OCI-LY3 (cell line): ENCODE measurements at regions not wholly inside any gene's neighbourhood (a gene's known extent, or its start where the extent isn't known, plus 50 kb on each side); places are given as distances from the start of the nearest gene placed in this dataset.

Experiments used
- H2AFZ ChIP-seq: fragments of 200-600, 300-600 bp; shearing (Covaris generic); 2 replicates; pipeline ENCODE4 v1.6.0; 2014; ENCODE audit warnings: antibody characterized with exemption, low read depth, low read length
- H3K27ac ChIP-seq: fragments of 200-600, 300-600 bp; sonication (generic); 2 replicates; pipeline ENCODE4 v1.5.1; 2014; ENCODE audit warnings: mild to moderate bottlenecking, low read length, moderate library complexity, mixed read lengths
- H3K27me3 ChIP-seq: fragments of 200-600, 300-600 bp; sonication (generic); 2 replicates; pipeline ENCODE4 v1.6.1; 2014; ENCODE audit warnings: low read depth, low read length, mixed read lengths
- H3K36me3 ChIP-seq: fragments of 200-600, 300-600 bp; sonication (generic); replicated peaks from 2 replicates; pipeline ENCODE3; 2014; ENCODE audit warnings: low read depth, low read length, mixed read lengths
- H3K4me1 ChIP-seq: fragments of 300-600, 200-600 bp; sonication (generic); 2 replicates; pipeline ENCODE4 v1.6.1; 2014; ENCODE audit warnings: low read length, mixed read lengths
- H3K4me2 ChIP-seq: fragments of 200-600, 300-600 bp; sonication (generic); 2 replicates; pipeline ENCODE4 v1.6.1; 2014; ENCODE audit warnings: low read length, mixed read lengths
- H3K4me3 ChIP-seq: fragments of 300-600, 200-600 bp; sonication (generic); 2 replicates; pipeline ENCODE4 v1.5.1; 2014; ENCODE audit warnings: antibody characterized with exemption, mild to moderate bottlenecking, low read length, moderate library complexity
- H3K79me2 ChIP-seq: fragments of 300-600, 200-600 bp; shearing (Covaris generic); 2 replicates; pipeline ENCODE4 v1.6.1; 2014; ENCODE audit warnings: mild to moderate bottlenecking, low read length, mixed read lengths
- H3K9ac ChIP-seq: fragments of 300-600, 200-600 bp; shearing (Covaris generic); 2 replicates; pipeline ENCODE4 v1.6.0; 2014; ENCODE audit warnings: mild to moderate bottlenecking, low read length, moderate library complexity
- H3K9me3 ChIP-seq: fragments of 200-600, 300-600 bp; shearing (Covaris generic); 2 replicates; pipeline ENCODE4 v1.6.1; 2014; ENCODE audit warnings: low read length, mixed read lengths; ENCODE audit not compliant: insufficient read depth
- H4K20me1 ChIP-seq: fragments of 200-600, 300-600 bp; sonication (generic); 2 replicates; pipeline ENCODE4 v1.6.1; 2016; ENCODE audit warnings: low read length, mixed read lengths; ENCODE audit not compliant: insufficient read depth
- EZH2phosphoT487 ChIP-seq: fragments of 200-600 bp; shearing (Covaris generic); IDR thresholded peaks from 2 replicates; pipeline ENCODE4 v1.6.1; 2018; ENCODE audit warnings: antibody characterized with exemption, mixed run types, low read depth
- TF ChIP-seq, protein P1 (sequence below): fragments of 200-600, 300-600 bp; sonication (generic); IDR thresholded peaks from 2 replicates; pipeline ENCODE4 v1.5.1; 2014; ENCODE audit warnings: antibody characterized with exemption, low read length, low read depth

GRCh38 chr4:111274060-111274459 lies 651.2 kb upstream of the PITX2 start:
- Histone ChIP-seq H3K4me1 (peaks cover 15% of the 10 kb centered on the region), H3K27ac (no peak overlapping the region), H3K9ac (no peak overlapping the region), H2AFZ (no peak overlapping the region), H3K4me3 (no peak overlapping the region), H4K20me1 (no peaks in the 10 kb centered on the region), H3K9me3 (no peaks in the 10 kb centered on the region), H3K27me3 (no peaks in the 10 kb centered on the region), H3K4me2 (no peak overlapping the region), H3K36me3 (no peaks in the 10 kb centered on the region), H3K79me2 (no peaks in the 10 kb centered on the region)
- no peak for TF ChIP-seq EZH2phosphoT487
- TF ChIP-seq, protein P1, sequence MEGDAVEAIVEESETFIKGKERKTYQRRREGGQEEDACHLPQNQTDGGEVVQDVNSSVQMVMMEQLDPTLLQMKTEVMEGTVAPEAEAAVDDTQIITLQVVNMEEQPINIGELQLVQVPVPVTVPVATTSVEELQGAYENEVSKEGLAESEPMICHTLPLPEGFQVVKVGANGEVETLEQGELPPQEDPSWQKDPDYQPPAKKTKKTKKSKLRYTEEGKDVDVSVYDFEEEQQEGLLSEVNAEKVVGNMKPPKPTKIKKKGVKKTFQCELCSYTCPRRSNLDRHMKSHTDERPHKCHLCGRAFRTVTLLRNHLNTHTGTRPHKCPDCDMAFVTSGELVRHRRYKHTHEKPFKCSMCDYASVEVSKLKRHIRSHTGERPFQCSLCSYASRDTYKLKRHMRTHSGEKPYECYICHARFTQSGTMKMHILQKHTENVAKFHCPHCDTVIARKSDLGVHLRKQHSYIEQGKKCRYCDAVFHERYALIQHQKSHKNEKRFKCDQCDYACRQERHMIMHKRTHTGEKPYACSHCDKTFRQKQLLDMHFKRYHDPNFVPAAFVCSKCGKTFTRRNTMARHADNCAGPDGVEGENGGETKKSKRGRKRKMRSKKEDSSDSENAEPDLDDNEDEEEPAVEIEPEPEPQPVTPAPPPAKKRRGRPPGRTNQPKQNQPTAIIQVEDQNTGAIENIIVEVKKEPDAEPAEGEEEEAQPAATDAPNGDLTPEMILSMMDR = no peak

DNA sequence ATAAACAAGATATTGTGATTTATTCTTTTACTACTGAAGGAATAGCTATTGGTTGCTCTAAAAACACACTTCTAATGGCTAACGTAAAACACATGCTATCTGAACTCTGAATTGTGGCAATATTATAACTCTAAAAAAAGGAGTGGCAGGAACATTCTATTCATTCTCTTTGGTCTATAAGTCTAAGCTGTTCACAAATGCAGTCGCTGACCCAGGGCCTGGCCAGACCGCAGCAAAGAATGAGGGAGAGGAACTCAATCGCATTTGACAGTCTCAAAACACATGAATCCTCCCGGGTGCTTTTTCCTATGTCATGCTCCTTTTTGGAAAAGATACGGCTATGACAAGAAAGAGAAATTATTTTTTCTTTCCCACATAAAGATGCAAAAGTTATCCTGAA lies 651.6 kb upstream of the PITX2 start:
- H3K4me3 ChIP-seq = no peak overlapping the region
- no peak overlapping the region for H3K9ac ChIP-seq
- no peak overlapping the region for H2AFZ ChIP-seq
- H4K20me1 ChIP-seq = no peaks in the 10 kb centered on the region
- H3K4me1 ChIP-seq = peaks cover 10% of the 10 kb centered on the region
- H3K36me3 ChIP-seq = no peaks in the 10 kb centered on the region
- no peak overlapping the region for H3K27ac ChIP-seq
- no peak overlapping the region for H3K4me2 ChIP-seq
- no peak for TF ChIP-seq EZH2phosphoT487
- TF ChIP-seq, protein P1 = no peak
- H3K79me2 ChIP-seq = no peaks in the 10 kb centered on the region
- H3K9me3 ChIP-seq = no peaks in the 10 kb centered on the region
- H3K27me3 ChIP-seq = no peaks in the 10 kb centered on the region

- Histone ChIP-seq H3K27me3 (no peaks in the 10 kb centered on the region), H2AFZ (no peak overlapping the region), H3K4me3 (no peak overlapping the region), H3K36me3 (no peaks in the 10 kb centered on the region), H3K79me2 (no peaks in the 10 kb centered on the region), H4K20me1 (no peaks in the 10 kb centered on the region), H3K9me3 (no peaks in the 10 kb centered on the region), H3K4me2 (no peak overlapping the region), H3K4me1 (peaks cover 7% of the 10 kb centered on the region; the same call in 1 of the 2 replicates), H3K27ac (no peak overlapping the region), H3K9ac (no peak overlapping the region)
- no peak for TF ChIP-seq EZH2phosphoT487
- TF ChIP-seq, protein P1 = no peak
Observed at GRCh38 chr4:111281219-111281618, 658.3 kb upstream of the PITX2 start.

DNA sequence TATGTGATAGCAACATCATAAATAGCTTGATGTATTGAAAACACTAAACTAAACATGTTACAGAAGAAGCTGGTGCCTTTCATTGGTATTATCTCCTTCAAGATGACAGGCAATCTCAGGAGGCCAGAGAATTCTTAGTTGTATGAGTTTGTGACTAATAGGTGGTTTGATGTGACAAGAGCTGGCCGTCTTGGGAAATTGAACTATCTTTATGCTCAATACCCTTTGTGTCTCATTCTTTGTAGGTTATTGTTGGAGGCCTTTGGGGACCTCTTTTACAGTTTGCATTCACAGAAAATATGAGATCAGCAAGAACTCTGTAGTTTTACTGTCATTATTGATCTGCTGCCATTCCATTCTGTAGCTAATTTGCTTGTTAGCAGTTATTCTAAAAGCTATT lies 659.2 kb upstream of the PITX2 start:
- TF ChIP-seq EZH2phosphoT487 = no peak
- TF ChIP-seq, protein P1 = no peak
- no peak overlapping the region for H2AFZ ChIP-seq
- H3K27me3 ChIP-seq = no peaks in the 10 kb centered on the region
- no peaks in the 10 kb centered on the region for H3K79me2 ChIP-seq
- no peak overlapping the region for H3K4me3 ChIP-seq
- H3K27ac ChIP-seq = no peak overlapping the region
- H3K4me1 ChIP-seq = peaks cover 7% of the 10 kb centered on the region; the same call in 1 of the 2 replicates
- no peaks in the 10 kb centered on the region for H3K36me3 ChIP-seq
- H4K20me1 ChIP-seq = no peaks in the 10 kb centered on the region
- no peak overlapping the region for H3K9ac ChIP-seq
- H3K9me3 ChIP-seq = no peaks in the 10 kb centered on the region
- H3K4me2 ChIP-seq = no peak overlapping the region
